Neural cell (in vitro differentiated cells): ENCODE measurements at regions not wholly inside any gene's neighbourhood (a gene's known extent, or its start where the extent isn't known, plus 50 kb on each side); places are given as distances from the start of the nearest gene placed in this dataset.
"Not testable (repeated sequence)": the region's sequence is repeated elsewhere in the genome, so short reads cannot be mapped to it uniquely, and the experiment has no call there.

Experiments used
- H2AFZ ChIP-seq: fragments of 200-600, 300-800 bp; sonication (generic), shearing (Covaris generic); 2 replicates; pipeline ENCODE4 v1.6.0; 2014; ENCODE audit warnings: low read depth, mild to moderate bottlenecking, antibody characterized with exemption, low read length, moderate library complexity
- H3F3A ChIP-seq: fragments of 200-600 bp; shearing (Covaris generic); 2 replicates; pipeline ENCODE4 v1.6.1; 2016; ENCODE audit warnings: mild to moderate bottlenecking, moderate library complexity, mixed read lengths, antibody characterized with exemption, low read length; ENCODE audit not compliant: insufficient read depth, poor library complexity, severe bottlenecking
- H3K27ac ChIP-seq: fragments of 200-600, 300-800 bp; sonication (generic), shearing (Covaris generic); 2 replicates; pipeline ENCODE4 v1.5.1; 2014; ENCODE audit warnings: mild to moderate bottlenecking, low read length, moderate library complexity
- H3K27me3 ChIP-seq: fragments of 300-800, 200-600 bp; sonication (generic), shearing (Covaris generic); 2 replicates; pipeline ENCODE4 v1.6.0; 2014; ENCODE audit warnings: mild to moderate bottlenecking, low read depth, low read length, moderate library complexity; ENCODE audit not compliant: insufficient read depth
- H3K36me3 ChIP-seq: fragments of 300-800, 200-600 bp; sonication (generic), shearing (Covaris generic); 2 replicates; pipeline ENCODE4 v1.5.1; 2014; ENCODE audit warnings: mild to moderate bottlenecking, antibody characterized with exemption, low read length, moderate library complexity; ENCODE audit not compliant: insufficient read depth
- H3K4me2 ChIP-seq: fragments of 300-800, 200-600 bp; sonication (generic), shearing (Covaris generic); 2 replicates; pipeline ENCODE4 v1.6.0; 2014; ENCODE audit warnings: mild to moderate bottlenecking, low read length
- H3K4me3 ChIP-seq: fragments of 300-800, 200-600 bp; sonication (generic), shearing (Covaris generic); 2 replicates; pipeline ENCODE4 v1.5.1; 2014; ENCODE audit warnings: mild to moderate bottlenecking, low read length, moderate library complexity
- H3K79me2 ChIP-seq: fragments of 200-600 bp; shearing (Covaris generic); replicated peaks from 2 replicates; pipeline ENCODE4 v1.6.0; 2014; ENCODE audit warnings: mild to moderate bottlenecking, low read length, moderate library complexity; ENCODE audit not compliant: insufficient read depth
- H3K9ac ChIP-seq: fragments of 300-800, 200-600 bp; sonication (generic), shearing (Covaris generic); 2 replicates; pipeline ENCODE4 v1.6.1; 2016; ENCODE audit warnings: mild to moderate bottlenecking, low read length, mixed read lengths
- H3K9me2 ChIP-seq: fragments of 200-600 bp; shearing (Covaris generic); 2 replicates; pipeline ENCODE4 v1.6.1; 2016; ENCODE audit warnings: mild to moderate bottlenecking, low read length, mixed read lengths; ENCODE audit not compliant: insufficient read depth
- H3K9me3 ChIP-seq: fragments of 200-600, 300-800 bp; sonication (generic), shearing (Covaris generic); 2 replicates; pipeline ENCODE4 v1.6.1; 2016; ENCODE audit warnings: mild to moderate bottlenecking, mixed run types, low read length, moderate library complexity, mixed read lengths
- H4K20me1 ChIP-seq: fragments of 200-600 bp; shearing (Covaris generic); 2 replicates; pipeline ENCODE4 v1.6.1; 2016; ENCODE audit warnings: mild to moderate bottlenecking, mixed run types; ENCODE audit not compliant: insufficient read depth
- EP300 ChIP-seq: fragments of 450-650 bp; conservative IDR thresholded peaks from 2 replicates; pipeline ENCODE4 v1.6.1; 2014; ENCODE audit warnings: antibody characterized with exemption, mild to moderate bottlenecking, moderate library complexity; ENCODE audit not compliant: poor library complexity, severe bottlenecking
- EZH2 ChIP-seq: fragments of 200-600, 300-800 bp; shearing (Covaris generic), sonication (generic); IDR thresholded peaks from 2 replicates; pipeline ENCODE4 v1.6.1; 2014; ENCODE audit warnings: antibody characterized with exemption, low read length, borderline replicate concordance, mild to moderate bottlenecking; ENCODE audit not compliant: insufficient read depth, poor library complexity, severe bottlenecking
- MXI1 ChIP-seq: fragments of 450-650 bp; conservative IDR thresholded peaks from 2 replicates; pipeline ENCODE4 v1.6.1; 2014; ENCODE audit warnings: antibody characterized with exemption, mild to moderate bottlenecking; ENCODE audit not compliant: poor library complexity, severe bottlenecking
- POLR2AphosphoS5 ChIP-seq: IDR thresholded peaks from 2 replicates; pipeline ENCODE4 v1.6.1; 2012
- RAD21 ChIP-seq: fragments of 450-650 bp; conservative IDR thresholded peaks from 2 replicates; pipeline ENCODE4 v1.6.1; 2014; ENCODE audit warnings: antibody characterized with exemption, mild to moderate bottlenecking, moderate library complexity
- SMC3 ChIP-seq: fragments of 450-650 bp; conservative IDR thresholded peaks from 2 replicates; pipeline ENCODE4 v1.6.1; 2014; ENCODE audit warnings: antibody characterized with exemption, mild to moderate bottlenecking, moderate library complexity; ENCODE audit not compliant: poor library complexity
- TAF1 ChIP-seq: IDR thresholded peaks from 2 replicates; pipeline ENCODE4 v1.6.1; 2012; ENCODE audit warnings: low read depth
- TF ChIP-seq, protein P1 (sequence below): fragments of 450-650 bp; IDR thresholded peaks from 2 replicates; pipeline ENCODE4 v1.5.1; 2014; ENCODE audit warnings: antibody characterized with exemption, mild to moderate bottlenecking, moderate library complexity; ENCODE audit not compliant: poor library complexity, severe bottlenecking
- TF ChIP-seq, protein P2 (sequence below): IDR thresholded peaks from 2 replicates; pipeline ENCODE4 v1.6.1; 2012; ENCODE audit warnings: borderline replicate concordance

DNA sequence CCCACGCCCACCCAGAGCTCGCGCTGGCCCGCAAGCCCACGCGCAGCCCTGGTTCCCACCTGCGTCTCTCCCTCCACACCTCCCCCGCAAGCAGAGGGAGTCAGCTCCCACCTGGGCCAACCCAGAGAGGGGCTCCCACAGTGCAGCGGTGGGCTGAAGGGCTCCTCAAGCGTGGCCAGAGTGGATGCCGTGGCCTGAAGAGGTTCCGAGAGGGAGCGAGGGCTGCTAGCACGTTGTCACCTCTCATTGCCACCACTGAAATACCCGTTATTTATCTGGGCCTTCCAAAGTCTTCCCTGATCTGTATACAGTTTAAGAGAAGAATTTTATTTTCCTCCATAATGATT, 88.3 kb upstream of the MYLIP start:
- Histone ChIP-seq H3K9me2 (no peaks in the 10 kb centered on the region), H3K36me3 (no peaks in the 10 kb centered on the region), H4K20me1 (no peaks in the 10 kb centered on the region), H2AFZ (no peak overlapping the region), H3K9ac (no peak overlapping the region), H3K27me3 (no peaks in the 10 kb centered on the region), H3F3A (no peaks in the 10 kb centered on the region), H3K4me3 (no peak overlapping the region), H3K9me3 (no peaks in the 10 kb centered on the region), H3K79me2 (no peaks in the 10 kb centered on the region), H3K4me2 (no peak overlapping the region), H3K27ac (no peak overlapping the region)
- TF ChIP-seq, protein P1, sequence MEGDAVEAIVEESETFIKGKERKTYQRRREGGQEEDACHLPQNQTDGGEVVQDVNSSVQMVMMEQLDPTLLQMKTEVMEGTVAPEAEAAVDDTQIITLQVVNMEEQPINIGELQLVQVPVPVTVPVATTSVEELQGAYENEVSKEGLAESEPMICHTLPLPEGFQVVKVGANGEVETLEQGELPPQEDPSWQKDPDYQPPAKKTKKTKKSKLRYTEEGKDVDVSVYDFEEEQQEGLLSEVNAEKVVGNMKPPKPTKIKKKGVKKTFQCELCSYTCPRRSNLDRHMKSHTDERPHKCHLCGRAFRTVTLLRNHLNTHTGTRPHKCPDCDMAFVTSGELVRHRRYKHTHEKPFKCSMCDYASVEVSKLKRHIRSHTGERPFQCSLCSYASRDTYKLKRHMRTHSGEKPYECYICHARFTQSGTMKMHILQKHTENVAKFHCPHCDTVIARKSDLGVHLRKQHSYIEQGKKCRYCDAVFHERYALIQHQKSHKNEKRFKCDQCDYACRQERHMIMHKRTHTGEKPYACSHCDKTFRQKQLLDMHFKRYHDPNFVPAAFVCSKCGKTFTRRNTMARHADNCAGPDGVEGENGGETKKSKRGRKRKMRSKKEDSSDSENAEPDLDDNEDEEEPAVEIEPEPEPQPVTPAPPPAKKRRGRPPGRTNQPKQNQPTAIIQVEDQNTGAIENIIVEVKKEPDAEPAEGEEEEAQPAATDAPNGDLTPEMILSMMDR = no peak
- TF ChIP-seq MXI1 = no peak
- TF ChIP-seq SMC3 = no peak
- no peak for TF ChIP-seq RAD21
- TF ChIP-seq TAF1 = no peak
- TF ChIP-seq EP300 = no peak
- TF ChIP-seq POLR2AphosphoS5 = no peak
- TF ChIP-seq EZH2 = no peak
- TF ChIP-seq, protein P2, sequence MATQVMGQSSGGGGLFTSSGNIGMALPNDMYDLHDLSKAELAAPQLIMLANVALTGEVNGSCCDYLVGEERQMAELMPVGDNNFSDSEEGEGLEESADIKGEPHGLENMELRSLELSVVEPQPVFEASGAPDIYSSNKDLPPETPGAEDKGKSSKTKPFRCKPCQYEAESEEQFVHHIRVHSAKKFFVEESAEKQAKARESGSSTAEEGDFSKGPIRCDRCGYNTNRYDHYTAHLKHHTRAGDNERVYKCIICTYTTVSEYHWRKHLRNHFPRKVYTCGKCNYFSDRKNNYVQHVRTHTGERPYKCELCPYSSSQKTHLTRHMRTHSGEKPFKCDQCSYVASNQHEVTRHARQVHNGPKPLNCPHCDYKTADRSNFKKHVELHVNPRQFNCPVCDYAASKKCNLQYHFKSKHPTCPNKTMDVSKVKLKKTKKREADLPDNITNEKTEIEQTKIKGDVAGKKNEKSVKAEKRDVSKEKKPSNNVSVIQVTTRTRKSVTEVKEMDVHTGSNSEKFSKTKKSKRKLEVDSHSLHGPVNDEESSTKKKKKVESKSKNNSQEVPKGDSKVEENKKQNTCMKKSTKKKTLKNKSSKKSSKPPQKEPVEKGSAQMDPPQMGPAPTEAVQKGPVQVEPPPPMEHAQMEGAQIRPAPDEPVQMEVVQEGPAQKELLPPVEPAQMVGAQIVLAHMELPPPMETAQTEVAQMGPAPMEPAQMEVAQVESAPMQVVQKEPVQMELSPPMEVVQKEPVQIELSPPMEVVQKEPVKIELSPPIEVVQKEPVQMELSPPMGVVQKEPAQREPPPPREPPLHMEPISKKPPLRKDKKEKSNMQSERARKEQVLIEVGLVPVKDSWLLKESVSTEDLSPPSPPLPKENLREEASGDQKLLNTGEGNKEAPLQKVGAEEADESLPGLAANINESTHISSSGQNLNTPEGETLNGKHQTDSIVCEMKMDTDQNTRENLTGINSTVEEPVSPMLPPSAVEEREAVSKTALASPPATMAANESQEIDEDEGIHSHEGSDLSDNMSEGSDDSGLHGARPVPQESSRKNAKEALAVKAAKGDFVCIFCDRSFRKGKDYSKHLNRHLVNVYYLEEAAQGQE = no peak

DNA sequence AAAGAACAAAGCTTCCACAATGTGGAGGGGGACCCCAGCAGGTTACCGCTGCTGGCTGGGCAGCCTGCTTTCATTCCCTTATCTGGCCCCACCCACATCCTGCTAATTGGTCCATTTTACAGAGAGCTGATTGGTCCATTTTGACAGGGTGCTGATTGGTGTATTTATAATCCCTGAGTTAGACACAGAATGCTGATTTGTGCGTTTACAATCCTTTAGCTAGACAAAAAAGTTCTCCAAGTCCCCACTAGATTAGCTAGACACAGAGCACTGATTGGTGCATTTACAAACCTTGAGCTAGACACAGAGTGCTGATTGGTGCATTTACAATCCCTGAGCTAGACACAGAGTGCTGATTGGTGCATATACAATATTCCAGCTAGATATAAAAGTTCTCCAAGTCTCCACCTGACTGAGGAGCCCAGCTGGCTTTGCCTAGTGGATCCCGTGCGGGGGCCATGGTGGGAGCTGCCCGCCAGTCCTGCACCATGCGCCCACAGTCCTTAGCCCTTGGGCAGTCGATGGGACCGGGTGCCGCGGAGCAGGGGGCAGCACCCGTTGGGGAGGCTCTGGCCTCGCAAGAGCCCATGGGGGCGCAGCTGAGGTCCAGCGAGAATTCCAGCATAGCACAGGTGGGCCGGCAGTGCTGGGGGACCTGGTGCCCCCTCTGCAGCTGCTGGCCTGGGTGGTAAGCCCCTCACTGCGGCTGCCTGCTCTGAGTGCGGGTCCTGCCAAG, 88.8 kb upstream of the MYLIP start:
- not testable (repeated sequence) for H3K4me3 ChIP-seq, H3K36me3 ChIP-seq, H4K20me1 ChIP-seq, H3K9ac ChIP-seq, H3K27me3 ChIP-seq, H3K79me2 ChIP-seq, H3K27ac ChIP-seq, H3K9me3 ChIP-seq, H3K9me2 ChIP-seq, H2AFZ ChIP-seq, H3F3A ChIP-seq, H3K4me2 ChIP-seq

DNA sequence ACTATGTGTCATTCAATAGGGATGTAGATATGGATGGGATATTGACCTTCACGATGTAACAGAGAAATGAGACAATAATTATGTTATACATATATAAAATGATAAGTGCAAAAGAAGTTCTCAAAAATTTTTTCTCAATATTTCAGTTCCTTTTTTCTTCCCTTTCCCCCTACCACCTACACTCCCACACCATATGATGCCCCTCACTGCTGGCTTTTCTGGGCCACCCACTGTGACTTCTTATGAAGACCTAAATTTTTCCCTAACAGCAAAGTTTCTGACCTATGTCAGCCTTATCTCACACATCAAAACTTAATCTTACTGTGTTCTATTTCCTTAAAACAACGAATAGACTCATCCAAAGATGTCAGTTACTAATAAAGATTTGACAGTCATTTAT, 89.9 kb upstream of the MYLIP start:
- H3K79me2 ChIP-seq = no peaks in the 10 kb centered on the region
- TF ChIP-seq TAF1 (no peak), MXI1 (no peak), POLR2AphosphoS5 (no peak), EZH2 (no peak)
- TF ChIP-seq, protein P1 = no peak
- no peaks in the 10 kb centered on the region for H4K20me1 ChIP-seq

More for the DNA sequence above, 89.9 kb upstream of the MYLIP start:
- Histone ChIP-seq H3K9me3 (no peaks in the 10 kb centered on the region), H3K36me3 (no peaks in the 10 kb centered on the region), H3K4me2 (no peak overlapping the region), H3K4me3 (no peak overlapping the region), H3K9me2 (no peaks in the 10 kb centered on the region), H3F3A (no peaks in the 10 kb centered on the region), H3K9ac (no peak overlapping the region), H2AFZ (no peak overlapping the region), H3K27ac (no peak overlapping the region), H3K27me3 (no peaks in the 10 kb centered on the region)
